HepG2 (cell line): ENCODE measurements at regions not wholly inside any gene's neighbourhood (a gene's known extent, or its start where the extent isn't known, plus 50 kb on each side); places are given as distances from the start of the nearest gene placed in this dataset.

ENCODE experiments used
- ATAC-seq: fragments of 200-7000 bp; cut with Tn5 transposase; 3 replicates; pipeline ENCODE4 v1.9.1; 2020; ENCODE audit warnings: mild to moderate bottlenecking, moderate library complexity
- BruUV-seq: library from RNA; stranded (reverse); fragments of 400-500 nt; replicated peaks from 2 replicates; lab custom pipeline; 2021; lab: Mats Ljungman, UMichigan
- CTCF ChIA-PET: fragments of 300-600 bp; formaldehyde crosslinking; extraction: SDS; loops from one replicate; lab custom pipeline; 2021; ENCODE audit warnings: low total read pairs, inconsistent platforms, low intra/inter-chr PET ratio; lab: Yijun Ruan, JAX
- POLR2A ChIA-PET: fragments of 350-600 bp; sonication (Branson Sonifier 250); formaldehyde crosslinking; loops from one replicate; lab custom pipeline; 2020; ENCODE audit warnings: antibody characterized with exemption, inconsistent platforms; lab: Yijun Ruan, JAX
- DNase-seq: peaks from one replicate; pipeline ENCODE4 v3.0.0-alpha.2; 2015; ENCODE audit warnings: low spot score
- FAIRE-seq: peaks from 3 replicates; lab custom pipeline; 2011; peaks lifted over from hg19 to GRCh38; lab: Jason Lieb, UNC
- H2AFZ ChIP-seq: one replicate; pipeline ENCODE4 v1.6.1; 2011; ENCODE audit warnings: low read length, inconsistent platforms
- H3K27ac ChIP-seq: fragments of 300-600 bp; 3 replicates; pipeline ENCODE4 v1.8.0; 2011; ENCODE audit warnings: mixed run types, mild to moderate bottlenecking, mixed read lengths, low read length, inconsistent platforms; ENCODE audit not compliant: insufficient read depth; ENCODE audit errors: extremely low read length
- H3K27me3 ChIP-seq, 2 experiments: fragments of 200-600 bp in 1 of 2; 2 replicates in 1 of 2; 3 replicates in 1 of 2; pipeline versions ENCODE4 v1.6.0 to v1.8.0; 2011; ENCODE audit warnings: low read length in 2 of 2, mild to moderate bottlenecking in 2 of 2, moderate library complexity in 2 of 2, inconsistent platforms in 1 of 2; ENCODE audit not compliant: insufficient read depth in 2 of 2, control insufficient read depth in 1 of 2
- H3K36me3 ChIP-seq, 2 experiments: fragments of 200-600 bp in 1 of 2; replicated peaks in 1 of 2; 2 replicates in 1 of 2; 3 replicates in 1 of 2; pipeline versions ENCODE4 v1.5.1 to v1.8.0; 2011; ENCODE audit warnings: low read length in 2 of 2, inconsistent platforms in 1 of 2; ENCODE audit not compliant: insufficient read depth in 2 of 2, control insufficient read depth in 1 of 2
- H3K4me1 ChIP-seq: 2 replicates; pipeline ENCODE4 v1.5.1; 2012; ENCODE audit warnings: low read length, inconsistent platforms; ENCODE audit not compliant: insufficient read depth
- H3K4me2 ChIP-seq: 2 replicates; pipeline ENCODE4 v1.6.0; 2011; ENCODE audit warnings: low read depth, low read length, inconsistent platforms
- H3K4me3 ChIP-seq, 3 experiments: fragments of 200-600 bp in 1 of 3; sonication (generic), shearing (Covaris generic) in 1 of 3; replicated peaks in 1 of 3; 2 replicates each; pipeline ENCODE4 v1.5.1; 2011 to 2016; ENCODE audit warnings: low read length in 3 of 3, inconsistent platforms in 2 of 3, low read depth in 2 of 3, mild to moderate bottlenecking in 2 of 3, control low read depth in 1 of 3, mixed read lengths in 1 of 3; ENCODE audit not compliant: insufficient read depth in 1 of 3
- H3K79me2 ChIP-seq: one replicate; pipeline ENCODE4 v1.6.1; 2011; ENCODE audit warnings: low read length, inconsistent platforms; ENCODE audit not compliant: insufficient read depth
- H3K9ac ChIP-seq: 2 replicates; pipeline ENCODE4 v1.6.0; 2011; ENCODE audit warnings: mild to moderate bottlenecking, low read depth, low read length, inconsistent platforms; ENCODE audit not compliant: insufficient read depth
- H3K9me3 ChIP-seq: 2 replicates; pipeline ENCODE4 v1.5.1; 2012; ENCODE audit warnings: mild to moderate bottlenecking, low read length
- H4K20me1 ChIP-seq: 2 replicates; pipeline ENCODE4 v1.6.0; 2011; ENCODE audit warnings: inconsistent platforms, mild to moderate bottlenecking, low read length, moderate library complexity; ENCODE audit not compliant: insufficient read depth
- ELF3 ChIP-seq: IDR thresholded peaks from 2 replicates; pipeline ENCODE4 v1.6.1; 2016; ENCODE audit warnings: missing genetic modification reagents, missing compliant biosample characterization
- KLF16 ChIP-seq, 2 experiments: sonication (generic) in 1 of 2; formaldehyde crosslinking in 1 of 2; IDR thresholded peaks; 2 replicates each; pipeline versions ENCODE4 v1.6.1 to v1.8.0; 2016 to 2023; ENCODE audit warnings: missing genetic modification reagents in 2 of 2, missing compliant biosample characterization in 1 of 2
- MYPOP ChIP-seq: sonication (generic); formaldehyde crosslinking; IDR thresholded peaks from 2 replicates; pipeline ENCODE4 v1.8.1; 2023; ENCODE audit warnings: mild to moderate bottlenecking, moderate library complexity, missing genetic modification reagents
- PAF1 ChIP-seq: IDR thresholded peaks from 2 replicates; pipeline ENCODE4 v1.6.1; 2016; ENCODE audit warnings: missing genetic modification reagents, missing compliant biosample characterization
- PAXIP1 ChIP-seq: sonication (generic); formaldehyde crosslinking; conservative IDR thresholded peaks from 2 replicates; pipeline ENCODE4 v1.4.0; 2020; ENCODE audit warnings: mild to moderate bottlenecking, missing genetic modification reagents, moderate library complexity
- SMAD1 ChIP-seq: sonication (generic); formaldehyde crosslinking; IDR thresholded peaks from 2 replicates; pipeline ENCODE4 v1.4.0; 2020; ENCODE audit warnings: missing genetic modification reagents, low read depth, mild to moderate bottlenecking, borderline replicate concordance
- SP4 ChIP-seq: sonication (generic); formaldehyde crosslinking; IDR thresholded peaks from 2 replicates; pipeline ENCODE4 v1.8.1; 2023; ENCODE audit warnings: mild to moderate bottlenecking, missing genetic modification reagents
- SRF ChIP-seq: IDR thresholded peaks from 2 replicates; pipeline ENCODE4 v1.6.1; 2011; ENCODE audit warnings: mild to moderate bottlenecking, low read depth, low read length, moderate library complexity
- TBX2 ChIP-seq: sonication (generic); formaldehyde crosslinking; IDR thresholded peaks from 2 replicates; pipeline ENCODE4 v1.5.0; 2020; ENCODE audit warnings: missing genetic modification reagents, mild to moderate bottlenecking, borderline replicate concordance
- ZBTB38 ChIP-seq: sonication (generic); formaldehyde crosslinking; IDR thresholded peaks from 2 replicates; pipeline ENCODE4 v1.5.1; 2020; ENCODE audit warnings: mild to moderate bottlenecking, missing genetic modification reagents
- ZNF256 ChIP-seq: sonication (generic); formaldehyde crosslinking; conservative IDR thresholded peaks from 2 replicates; pipeline ENCODE4 v1.4.0; 2020; ENCODE audit warnings: missing genetic modification reagents
- ZNF264 ChIP-seq: sonication (generic); formaldehyde crosslinking; IDR thresholded peaks from 2 replicates; pipeline ENCODE4 v1.4.0; 2020; ENCODE audit warnings: missing genetic modification reagents
- ZNF468 ChIP-seq: sonication (generic); formaldehyde crosslinking; IDR thresholded peaks from 2 replicates; pipeline ENCODE4 v1.8.0; 2022; ENCODE audit warnings: mild to moderate bottlenecking, moderate library complexity, missing genetic modification reagents
- ZNF646 ChIP-seq: sonication (generic); formaldehyde crosslinking; IDR thresholded peaks from 2 replicates; pipeline ENCODE4 v1.9.0; 2021; ENCODE audit warnings: mild to moderate bottlenecking, missing genetic modification reagents
- ZNF777 ChIP-seq: sonication (generic); formaldehyde crosslinking; IDR thresholded peaks from 2 replicates; pipeline ENCODE4 v1.4.0; 2020; ENCODE audit warnings: missing genetic modification reagents
- WGBS: methylation state at CpG from one replicate; pipeline ENCODE4 v1.1.6; 2017; ENCODE audit warnings: low lambda C conversion rate; 5-methylcytosine and 5-hydroxymethylcytosine counted together
- in situ Hi-C: cut with HindIII; loops from 2 replicates; pipeline ENCODE4 v1.10.0; 2017; ENCODE audit warnings: low pct_unique_long_range_greater_than_20kb; ENCODE audit not compliant: extremely low pct_ligation_motif_present
- intact Hi-C: fragments of 100-400 bp; cut with micrococcal nuclease; formaldehyde crosslinking; loops from one replicate; pipeline ENCODE4 v1.10.0; 2022; ENCODE audit not compliant: unreplicated experiment

- ChIA-PET CTCF (no interaction called here), POLR2A (no interaction called here)
- in situ Hi-C loops: no loop called here
- no peaks in the 10 kb centered on the region for H4K20me1 ChIP-seq
- H2AFZ ChIP-seq: no peak overlapping the region
- ATAC-seq (no peak; the same call in 2 of the 3 replicates), DNase-seq (no peak), FAIRE-seq (no peak)
- no peak overlapping the region for H3K4me2 ChIP-seq
- H3K79me2 ChIP-seq: no peaks in the 10 kb centered on the region
- H3K9ac ChIP-seq: no peak overlapping the region
- no TSS peak for BruUV-seq
- no peak overlapping the region for H3K4me3 ChIP-seq
- peaks cover 8% of the 10 kb centered on the region for H3K4me1 ChIP-seq
- intact Hi-C loops: no loop called here
- no peaks in the 10 kb centered on the region for H3K36me3 ChIP-seq
- H3K27ac ChIP-seq: no peak overlapping the region
- H3K27me3 ChIP-seq: peaks cover 7 to 63% of the 10 kb centered on the region in 2 experiments; a peak in 4 of 5 replicates
- no peaks in the 10 kb centered on the region for H3K9me3 ChIP-seq
- 29% methylated on average over 9 of the region's 9 CpGs for WGBS
- TF ChIP-seq ZNF468 (no peak), SMAD1 (CRISPR knock-in tag) (no peak), TBX2 (CRISPR knock-in tag) (no peak), ELF3 (CRISPR knock-in tag) (no peak), PAF1 (CRISPR knock-in tag) (no peak), ZBTB38 (no peak), ZNF256 (no peak), SP4 (no peak), KLF16 (CRISPR knock-in tag; IDR thresholded peaks at IDR 0.05) (no peak), ZNF264 (no peak), ZNF646 (CRISPR knock-in tag) (no peak), ZNF777 (CRISPR knock-in tag) (no peak), PAXIP1 (CRISPR knock-in tag) (no peak), MYPOP (CRISPR knock-in tag) (no peak), SRF (no peak)
Observed at GRCh38 chr6:3541006-3541585, 84.2 kb upstream of the SLC22A23 start.
